Mesodermal cell (in vitro differentiated cells): ENCODE measurements at regions not wholly inside any gene's neighbourhood (a gene's known extent, or its start where the extent isn't known, plus 50 kb on each side); places are given as distances from the start of the nearest gene placed in this dataset.

Source experiments
- H3K27ac ChIP-seq: 2 replicates; pipeline ENCODE4 v1.7.0; 2013; ENCODE audit warnings: mild to moderate bottlenecking, low read depth, low read length, moderate library complexity; ENCODE audit not compliant: severe bottlenecking
- H3K36me3 ChIP-seq: 2 replicates; pipeline ENCODE4 v1.7.1; 2013; ENCODE audit warnings: mild to moderate bottlenecking, low read length, moderate library complexity; ENCODE audit not compliant: control insufficient read depth, insufficient read depth
- H3K4me1 ChIP-seq: one replicate; pipeline ENCODE4 v1.7.1; 2013; ENCODE audit warnings: mild to moderate bottlenecking, low read length; ENCODE audit not compliant: insufficient read depth, control insufficient read depth, poor library complexity, severe bottlenecking
- H3K4me3 ChIP-seq: 2 replicates; pipeline ENCODE4 v1.7.0; 2013; ENCODE audit warnings: low read length, control low read depth, mild to moderate bottlenecking; ENCODE audit not compliant: insufficient read depth, poor library complexity, severe bottlenecking; ENCODE audit errors: extremely low read depth
- H3K9me3 ChIP-seq: 2 replicates; pipeline ENCODE4 v1.7.1; 2013; ENCODE audit warnings: mild to moderate bottlenecking, low read length, moderate library complexity; ENCODE audit not compliant: control insufficient read depth
- WGBS, 2 experiments: methylation state at CpG; one replicate each; pipeline ENCODE4 v1.1.5; 2013; ENCODE audit warnings: missing lambda C conversion rate in 2 of 2; ENCODE audit not compliant: insufficient coverage in 2 of 2; 5-methylcytosine and 5-hydroxymethylcytosine counted together

DNA sequence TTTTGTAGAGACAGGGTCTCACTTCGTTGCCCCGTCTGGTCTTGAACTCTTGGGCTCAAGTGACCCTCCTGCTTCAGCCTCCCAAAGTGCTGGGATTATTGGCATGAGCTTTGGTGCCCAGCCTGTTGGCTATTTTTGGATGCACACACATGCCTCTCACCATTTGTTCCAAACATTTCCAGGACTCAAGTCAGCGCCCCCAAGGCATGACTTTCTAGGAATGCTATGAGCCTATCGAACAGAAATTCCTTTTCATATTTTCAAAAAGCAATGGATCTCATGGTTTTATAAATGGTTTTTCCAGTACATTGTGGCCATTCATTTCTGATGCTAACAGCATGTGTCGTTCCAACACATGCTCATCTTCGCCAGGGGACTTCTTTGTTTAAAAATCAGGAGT, 119.3 kb upstream of the NAA20 start:
- H3K27ac ChIP-seq = no peak overlapping the region
- H3K4me3 ChIP-seq = no peak overlapping the region
- peaks cover 4% of the 10 kb centered on the region for H3K4me1 ChIP-seq
- H3K36me3 ChIP-seq = peaks cover 86% of the 10 kb centered on the region
- H3K9me3 ChIP-seq = peaks cover 27% of the 10 kb centered on the region
- WGBS, 2 experiments = 100% methylated on average over 2 to 5 of the region's 6 CpGs

DNA sequence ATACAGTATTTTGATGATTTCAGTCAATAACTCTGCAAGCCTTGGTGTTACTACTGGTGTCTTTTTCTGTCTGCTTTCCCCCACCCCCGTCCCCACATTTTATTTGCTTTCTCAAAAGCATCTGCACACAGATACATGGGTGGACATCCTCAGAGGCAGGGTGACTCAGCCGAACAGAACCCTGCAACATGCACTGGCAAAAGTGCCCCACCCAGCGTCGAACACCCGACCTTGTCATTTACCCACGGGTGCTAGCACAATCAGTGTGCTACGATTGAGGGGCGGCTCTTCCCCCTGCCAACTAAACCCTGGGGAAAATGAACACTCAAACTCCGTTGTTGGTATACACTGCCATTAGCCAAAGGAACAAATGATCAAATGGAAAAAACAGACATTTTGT, 115.9 kb upstream of the NAA20 start:
- 74 to 78% methylated on average over 7 to 8 of the region's 9 CpGs for WGBS, 2 experiments
- Histone ChIP-seq H3K4me1 (peaks cover 5% of the 10 kb centered on the region), H3K4me3 (no peak overlapping the region), H3K27ac (no peak overlapping the region), H3K36me3 (peaks cover 68% of the 10 kb centered on the region), H3K9me3 (peaks cover 27% of the 10 kb centered on the region)

DNA sequence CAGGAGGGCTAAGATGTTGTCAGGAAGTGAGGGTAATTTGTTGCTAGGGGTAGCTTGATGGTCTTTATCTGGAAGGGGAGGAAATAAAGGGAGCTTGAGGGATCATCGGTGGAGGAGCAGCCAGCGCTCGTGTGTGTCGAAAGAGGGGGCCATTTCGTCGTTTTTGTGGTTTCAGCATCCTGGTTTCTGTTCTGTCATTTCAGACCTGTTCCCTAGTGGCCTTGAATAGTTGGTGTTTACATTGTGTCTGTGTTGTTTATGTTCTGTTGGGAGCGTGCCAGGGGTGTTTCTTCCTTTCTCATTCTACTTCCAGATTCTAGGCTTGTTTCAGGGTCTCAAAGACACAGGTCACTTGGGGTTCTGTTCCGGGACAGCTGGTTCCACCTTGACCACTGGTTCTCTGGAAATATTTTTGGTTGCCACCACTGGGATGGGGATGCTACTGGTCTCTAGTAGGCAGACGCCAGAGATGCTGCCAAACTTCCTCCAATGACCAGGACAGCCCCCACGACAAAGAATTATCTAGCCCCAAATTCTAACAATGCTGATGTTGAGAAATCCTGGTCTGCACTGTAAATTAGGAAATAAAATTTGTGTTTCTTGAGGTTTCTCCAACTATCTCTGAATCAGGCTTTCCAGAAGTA, 113.9 kb upstream of the NAA20 start:
- Histone ChIP-seq H3K4me1 (peaks cover 12% of the 10 kb centered on the region), H3K27ac (no peak overlapping the region), H3K4me3 (no peak overlapping the region), H3K9me3 (peaks cover 16% of the 10 kb centered on the region), H3K36me3 (peaks cover 54% of the 10 kb centered on the region)
- 84 to 93% methylated on average over 2 to 6 of the region's 10 CpGs for WGBS, 2 experiments

DNA sequence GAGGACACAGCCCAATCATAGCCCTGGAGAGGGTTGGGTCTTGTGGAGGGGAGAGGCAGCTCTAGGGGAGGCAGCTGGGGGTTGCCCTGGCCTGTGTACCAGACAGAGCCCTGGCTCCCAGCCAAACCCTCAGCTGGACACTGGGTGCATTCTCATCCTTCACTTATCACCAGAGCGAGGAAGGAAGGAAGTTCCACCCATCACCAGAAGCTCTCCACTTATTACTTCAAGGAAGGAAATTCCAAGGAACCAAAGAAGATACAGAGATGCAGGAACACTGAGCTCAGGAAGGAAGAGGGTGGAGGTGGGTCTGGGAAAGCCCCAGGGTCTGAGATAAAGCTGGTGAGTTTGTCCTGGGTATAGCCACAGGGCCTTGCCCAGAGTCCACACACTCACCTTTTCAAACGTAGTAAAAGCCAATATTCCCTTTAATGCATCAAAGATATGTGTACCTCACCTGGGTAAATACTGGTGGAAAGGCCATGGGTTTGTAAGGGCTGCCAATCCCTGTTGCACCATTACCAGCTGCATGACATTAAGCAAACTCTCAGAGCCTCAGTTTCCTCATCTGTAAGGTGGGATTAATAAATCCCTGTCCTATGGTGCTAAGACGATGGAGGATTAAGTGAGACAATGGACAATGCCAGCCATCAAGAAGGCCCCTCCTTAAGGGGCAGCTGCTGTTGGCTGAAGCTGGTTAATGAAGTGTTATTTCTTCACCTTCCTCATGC, 109.7 kb upstream of the NAA20 start:
- peaks cover 9% of the 10 kb centered on the region for H3K4me1 ChIP-seq
- no peak overlapping the region for H3K4me3 ChIP-seq
- WGBS, 2 experiments = 100% methylated on average over 1 of the region's 3 CpGs; no CpG with 5 or more reads in 1 of the 2 experiments
- H3K36me3 ChIP-seq = peaks cover 38% of the 10 kb centered on the region
- no peak overlapping the region for H3K27ac ChIP-seq
- H3K9me3 ChIP-seq = no peaks in the 10 kb centered on the region

DNA sequence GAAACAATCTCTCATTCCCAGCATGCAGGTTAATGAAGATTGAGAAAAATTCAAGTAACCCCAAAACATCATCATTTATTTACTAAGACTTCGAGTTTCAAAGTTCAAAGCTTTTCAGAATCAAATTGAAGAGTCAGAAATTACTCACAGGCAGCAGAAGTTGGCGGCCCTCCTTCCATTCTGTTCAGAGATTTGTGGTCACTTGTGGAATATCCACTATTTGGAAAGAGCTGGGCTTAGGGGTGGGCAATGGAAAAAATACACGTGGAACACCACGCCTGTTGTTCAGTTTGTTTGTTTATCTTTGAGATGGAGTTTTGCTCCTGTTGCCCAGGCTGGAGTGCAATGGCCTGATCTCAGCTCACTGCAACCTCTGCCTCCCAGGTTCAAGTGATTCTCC, 108.6 kb upstream of the NAA20 start:
- H3K4me3 ChIP-seq = no peak overlapping the region
- peaks cover 7% of the 10 kb centered on the region for H3K4me1 ChIP-seq
- no peaks in the 10 kb centered on the region for H3K9me3 ChIP-seq
- peaks cover 34% of the 10 kb centered on the region for H3K36me3 ChIP-seq
- no peak overlapping the region for H3K27ac ChIP-seq
- WGBS, 2 experiments = 84 to 93% methylated on average over 2 to 3 of the region's 4 CpGs

DNA sequence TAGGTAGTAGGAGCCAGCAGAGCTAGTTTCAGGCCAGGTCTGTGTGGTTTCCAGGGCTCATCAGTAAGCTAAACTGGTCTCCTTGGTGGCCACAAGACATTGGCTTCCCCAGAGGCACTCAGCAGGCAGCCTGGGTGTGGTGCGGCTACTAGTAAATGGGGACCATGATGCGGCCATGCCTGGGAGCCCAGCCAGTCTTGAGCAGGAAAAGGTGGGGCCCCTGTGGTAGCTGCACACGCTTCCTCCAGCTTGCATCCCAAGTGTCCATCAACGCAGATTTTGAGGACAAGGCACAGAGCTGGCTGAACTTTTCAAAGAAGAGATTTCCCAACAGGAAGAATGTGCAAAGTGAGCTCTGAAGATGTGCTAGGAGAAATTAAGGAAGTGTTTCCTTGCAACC, 107.4 kb upstream of the NAA20 start:
- no peak overlapping the region for H3K4me3 ChIP-seq
- H3K9me3 ChIP-seq = no peaks in the 10 kb centered on the region
- 82 to 83% methylated on average over 4 of the region's 4 CpGs for WGBS, 2 experiments
- H3K27ac ChIP-seq = no peak overlapping the region
- peaks cover 14% of the 10 kb centered on the region for H3K4me1 ChIP-seq
- H3K36me3 ChIP-seq = peaks cover 35% of the 10 kb centered on the region

DNA sequence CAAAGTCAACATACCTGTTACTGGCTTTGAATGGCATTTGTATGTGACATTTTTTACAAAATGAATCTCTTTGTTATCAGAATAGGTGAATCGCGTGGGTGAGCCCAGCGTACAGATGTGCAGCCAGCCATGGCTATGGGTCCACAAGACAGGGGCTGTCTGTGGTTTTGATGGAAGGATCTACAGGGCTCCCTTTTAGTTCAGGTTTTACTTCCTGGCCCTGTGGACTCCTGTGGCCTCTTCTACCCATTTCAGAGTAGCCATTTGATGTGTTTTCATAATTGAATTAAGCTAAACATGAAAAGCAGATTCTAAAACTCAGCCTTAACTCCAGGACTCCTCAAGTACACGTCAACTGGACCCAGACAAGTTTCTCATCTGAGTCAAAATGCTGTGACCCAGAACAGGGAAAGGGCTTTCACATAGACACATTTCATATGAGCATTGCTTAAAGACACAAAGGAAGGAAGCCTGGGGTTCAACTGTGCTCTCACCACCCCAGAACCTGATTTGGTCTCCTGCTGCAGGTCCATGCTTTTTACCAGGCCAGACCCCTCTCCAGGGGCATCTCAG, 105.3 kb upstream of the NAA20 start:
- H3K27ac ChIP-seq = no peak overlapping the region
- WGBS, 2 experiments = 80 to 81% methylated on average over 1 to 3 of the region's 4 CpGs
- H3K9me3 ChIP-seq = no peaks in the 10 kb centered on the region
- no peak overlapping the region for H3K4me3 ChIP-seq
- peaks cover 17% of the 10 kb centered on the region for H3K4me1 ChIP-seq
- H3K36me3 ChIP-seq = peaks cover 31% of the 10 kb centered on the region

DNA sequence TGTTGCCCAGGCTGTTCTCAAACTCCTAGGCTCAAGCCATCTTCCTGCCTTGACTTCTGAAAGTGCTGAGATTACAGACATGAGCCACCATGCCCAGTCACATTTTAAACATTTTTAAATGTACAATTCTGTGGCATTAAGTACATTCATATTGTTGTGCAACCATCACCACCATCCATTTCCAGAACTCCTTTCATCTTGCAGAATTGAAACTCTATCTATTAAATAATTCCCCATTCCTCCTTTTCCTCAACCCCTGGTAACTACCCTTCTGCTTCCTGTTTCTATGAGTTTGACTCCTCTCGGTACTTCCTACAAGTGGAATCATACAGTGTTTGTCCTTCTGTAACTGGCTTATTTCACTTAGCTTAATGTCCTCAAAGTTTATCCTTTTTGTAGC, 103.8 kb upstream of the NAA20 start:
- H3K4me3 ChIP-seq = no peak overlapping the region
- no CpG with 5 or more reads among the region's 1 CpG for WGBS, 2 experiments
- H3K36me3 ChIP-seq = peaks cover 27% of the 10 kb centered on the region
- H3K4me1 ChIP-seq = peaks cover 13% of the 10 kb centered on the region
- no peaks in the 10 kb centered on the region for H3K9me3 ChIP-seq
- no peak overlapping the region for H3K27ac ChIP-seq

DNA sequence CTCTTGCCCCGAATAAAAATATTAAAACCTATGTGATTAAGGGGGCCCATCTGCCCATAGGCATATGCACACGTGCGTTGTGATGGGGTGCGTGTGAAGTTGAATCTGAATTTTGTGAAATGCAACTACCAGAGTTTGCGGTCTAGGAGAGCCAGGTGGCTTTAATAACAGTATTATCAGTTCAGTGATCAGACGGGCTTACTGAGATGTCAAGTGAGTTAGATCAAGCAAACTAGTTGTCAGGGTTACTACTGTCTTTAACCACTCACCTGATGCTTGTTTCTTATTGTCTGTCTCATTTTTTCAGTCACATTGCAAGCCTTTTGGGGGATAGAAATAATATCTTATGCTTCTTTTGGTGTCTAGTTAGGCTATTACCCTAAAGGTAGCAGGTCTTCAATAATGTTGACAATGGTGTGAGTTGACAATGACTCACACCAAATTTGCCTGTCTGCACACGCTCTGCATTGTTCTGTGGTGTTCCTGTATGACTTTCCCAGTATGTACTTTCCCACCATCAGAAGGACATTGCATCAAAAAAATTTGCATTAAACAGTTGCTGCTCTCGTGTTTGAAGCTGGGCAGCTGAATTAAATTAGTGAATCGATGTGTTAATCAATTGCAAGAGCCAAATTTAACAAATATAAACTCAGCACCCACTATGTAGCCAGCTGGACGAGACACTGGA, 103.1 kb upstream of the NAA20 start:
- Histone ChIP-seq H3K27ac (no peak overlapping the region), H3K4me1 (peaks cover 15% of the 10 kb centered on the region)

DNA sequence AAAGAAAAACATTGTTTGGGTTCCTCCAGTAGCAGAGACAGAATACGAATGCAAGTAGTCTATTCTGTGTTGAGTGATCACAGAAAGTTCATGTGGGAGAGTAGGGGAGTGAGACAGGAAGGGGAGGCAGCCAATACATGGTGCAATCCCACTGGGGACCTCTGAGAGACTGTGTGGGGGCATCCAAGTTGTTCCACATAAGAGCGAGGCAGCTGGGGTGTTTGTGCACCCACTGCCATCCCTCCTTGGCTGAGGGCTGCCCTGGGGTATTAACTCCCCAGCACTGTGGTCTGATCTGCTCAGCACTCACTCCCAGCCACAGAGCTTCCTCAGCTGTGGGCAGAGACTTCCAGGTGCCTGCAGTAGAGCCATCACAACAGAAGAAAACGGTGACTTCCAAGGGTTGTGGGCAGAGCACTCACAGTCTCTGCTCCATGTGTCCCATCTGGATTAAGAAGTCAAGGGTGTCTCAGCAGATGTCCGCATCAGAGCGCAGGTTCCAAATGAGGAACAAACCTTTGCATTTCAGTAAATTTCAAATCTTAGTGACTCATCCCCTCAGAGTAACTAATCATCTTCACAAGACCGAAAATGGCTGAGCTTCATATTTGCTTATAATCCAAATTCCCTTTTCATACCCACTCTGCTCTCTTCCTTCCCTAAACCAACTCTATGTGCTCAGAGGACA, 101.9 kb upstream of the NAA20 start:
- WGBS, 2 experiments = 89 to 92% methylated on average over 4 to 6 of the region's 6 CpGs
- Histone ChIP-seq H3K9me3 (no peaks in the 10 kb centered on the region), H3K27ac (no peak overlapping the region)

More for the DNA sequence above, 103.1 kb upstream of the NAA20 start:
- H3K9me3 ChIP-seq = no peaks in the 10 kb centered on the region
- peaks cover 31% of the 10 kb centered on the region for H3K36me3 ChIP-seq
- WGBS, 2 experiments = 96 to 99% methylated on average over 6 of the region's 10 CpGs
- H3K4me3 ChIP-seq = no peak overlapping the region

More for the DNA sequence above, 101.9 kb upstream of the NAA20 start:
- Histone ChIP-seq H3K36me3 (peaks cover 24% of the 10 kb centered on the region), H3K4me3 (no peak overlapping the region), H3K4me1 (peaks cover 16% of the 10 kb centered on the region)
